ENCODE measurements at regions not wholly inside any gene's neighbourhood (a gene's known extent, or its start where the extent isn't known, plus 50 kb on each side); places are given as distances from the start of the nearest gene placed in this dataset.
"Not testable (repeated sequence)": the region's sequence is repeated elsewhere in the genome, so short reads cannot be mapped to it uniquely, and the experiment has no call there.

DNA sequence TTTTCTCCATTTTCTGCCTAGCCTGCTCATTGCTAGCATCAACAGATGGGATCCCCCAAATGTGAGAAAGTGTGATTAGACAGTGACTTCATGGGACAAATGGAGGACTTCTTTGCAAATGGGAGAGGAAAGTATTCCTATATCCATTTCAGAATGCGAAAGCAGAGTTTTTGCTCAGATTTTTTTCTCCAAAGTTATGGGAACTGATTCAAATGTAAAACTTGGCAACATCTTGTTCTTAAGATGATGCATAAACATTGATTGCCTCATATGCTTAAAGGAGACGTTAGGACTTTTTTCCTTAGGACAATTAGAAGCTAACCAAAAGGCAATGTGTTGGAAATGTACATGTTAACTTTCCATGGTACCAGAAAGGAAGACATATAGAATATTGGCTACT is 704.3 kb upstream of the ZNF608 start:
- no peak for DNase-seq (ENCODE audit: low read depth, low spot score)
- H3K4me3 ChIP-seq (ENCODE audit: low read depth, low read length): no peak overlapping the region
- CTCF ChIA-PET: no interaction called here
- TF ChIP-seq, protein P1, sequence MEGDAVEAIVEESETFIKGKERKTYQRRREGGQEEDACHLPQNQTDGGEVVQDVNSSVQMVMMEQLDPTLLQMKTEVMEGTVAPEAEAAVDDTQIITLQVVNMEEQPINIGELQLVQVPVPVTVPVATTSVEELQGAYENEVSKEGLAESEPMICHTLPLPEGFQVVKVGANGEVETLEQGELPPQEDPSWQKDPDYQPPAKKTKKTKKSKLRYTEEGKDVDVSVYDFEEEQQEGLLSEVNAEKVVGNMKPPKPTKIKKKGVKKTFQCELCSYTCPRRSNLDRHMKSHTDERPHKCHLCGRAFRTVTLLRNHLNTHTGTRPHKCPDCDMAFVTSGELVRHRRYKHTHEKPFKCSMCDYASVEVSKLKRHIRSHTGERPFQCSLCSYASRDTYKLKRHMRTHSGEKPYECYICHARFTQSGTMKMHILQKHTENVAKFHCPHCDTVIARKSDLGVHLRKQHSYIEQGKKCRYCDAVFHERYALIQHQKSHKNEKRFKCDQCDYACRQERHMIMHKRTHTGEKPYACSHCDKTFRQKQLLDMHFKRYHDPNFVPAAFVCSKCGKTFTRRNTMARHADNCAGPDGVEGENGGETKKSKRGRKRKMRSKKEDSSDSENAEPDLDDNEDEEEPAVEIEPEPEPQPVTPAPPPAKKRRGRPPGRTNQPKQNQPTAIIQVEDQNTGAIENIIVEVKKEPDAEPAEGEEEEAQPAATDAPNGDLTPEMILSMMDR (IDR thresholded peaks at IDR 0.05; ENCODE audit: insufficient read depth, low read length, missing control alignments): no peak
- POLR2A ChIA-PET: no interaction called here

DNA sequence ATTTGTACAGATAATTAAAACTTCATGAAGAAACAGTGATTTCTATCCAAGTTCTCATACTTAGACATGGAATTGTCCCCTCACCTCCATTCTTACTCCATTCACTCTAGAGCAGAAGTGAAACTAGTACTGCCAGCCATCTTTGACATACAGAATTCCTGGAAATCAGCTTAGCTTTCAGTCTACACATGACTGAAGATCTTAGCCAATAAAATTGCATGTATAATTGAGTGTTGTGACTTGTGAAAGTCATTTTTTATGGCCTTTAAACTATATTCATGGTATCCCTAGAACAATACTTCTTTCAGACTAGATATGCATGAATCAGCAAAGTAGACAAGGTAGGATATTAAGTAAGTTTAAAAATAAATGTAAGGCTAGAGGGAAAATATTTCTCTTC is 705.2 kb upstream of the ZNF608 start:
- ChIA-PET POLR2A (no interaction called here), CTCF (no interaction called here)
- TF ChIP-seq, protein P1 (IDR thresholded peaks at IDR 0.05; ENCODE audit: insufficient read depth, low read length, missing control alignments): no peak
- H3K4me3 ChIP-seq (ENCODE audit: low read depth, low read length): no peak overlapping the region
- no peak for DNase-seq (ENCODE audit: low read depth, low spot score)

DNA sequence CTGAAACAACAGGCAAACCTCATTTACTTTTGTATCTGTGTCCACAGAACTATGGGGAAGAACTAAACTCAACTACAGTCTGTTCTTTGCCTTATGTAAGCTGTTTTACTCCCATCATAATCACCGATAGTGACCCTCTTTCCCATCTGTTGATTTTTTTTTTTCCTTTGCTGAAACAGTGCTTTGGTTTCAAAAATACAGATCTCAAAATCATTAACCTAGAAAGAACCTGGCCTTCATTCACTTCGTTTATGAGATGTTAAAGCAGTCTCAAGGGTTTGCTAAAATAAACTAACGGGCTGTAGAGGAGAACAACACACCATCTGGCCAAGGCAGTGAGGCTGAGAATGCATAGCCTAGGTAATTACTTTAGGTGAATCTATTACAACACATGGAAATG is 706.6 kb upstream of the ZNF608 start:
- CTCF ChIA-PET: no interaction called here
- POLR2A ChIA-PET: no interaction called here
- H3K4me3 ChIP-seq (ENCODE audit: low read depth, low read length): no peak overlapping the region
- no peak for DNase-seq (ENCODE audit: low read depth, low spot score)
- TF ChIP-seq, protein P1 (IDR thresholded peaks at IDR 0.05; ENCODE audit: insufficient read depth, low read length, missing control alignments): no peak

DNA sequence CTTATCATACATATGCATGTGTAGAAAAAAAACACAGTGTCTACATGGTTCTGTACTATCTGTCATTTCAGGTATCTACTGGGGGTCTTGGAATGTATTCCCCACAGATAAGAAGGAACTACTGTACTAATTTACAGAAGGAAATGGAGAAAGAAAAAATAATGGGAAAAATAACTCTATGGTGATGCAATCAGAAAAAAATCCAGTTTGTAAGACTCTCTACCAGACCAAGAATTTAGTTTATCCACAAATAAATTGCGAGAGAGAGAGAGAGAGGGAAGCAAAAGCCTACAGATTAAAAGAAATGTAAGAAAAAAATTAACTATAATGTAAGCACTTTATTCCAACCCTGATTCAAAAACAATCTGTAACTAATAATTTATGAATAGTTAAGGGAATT is 708.6 kb upstream of the ZNF608 start:
- H3K4me3 ChIP-seq (ENCODE audit: low read depth, low read length): no peak overlapping the region
- POLR2A ChIA-PET: no interaction called here
- TF ChIP-seq, protein P1 (IDR thresholded peaks at IDR 0.05; ENCODE audit: insufficient read depth, low read length, missing control alignments): no peak
- CTCF ChIA-PET: no interaction called here
- DNase-seq (ENCODE audit: low read depth, low spot score): peak; percentile 12

DNA sequence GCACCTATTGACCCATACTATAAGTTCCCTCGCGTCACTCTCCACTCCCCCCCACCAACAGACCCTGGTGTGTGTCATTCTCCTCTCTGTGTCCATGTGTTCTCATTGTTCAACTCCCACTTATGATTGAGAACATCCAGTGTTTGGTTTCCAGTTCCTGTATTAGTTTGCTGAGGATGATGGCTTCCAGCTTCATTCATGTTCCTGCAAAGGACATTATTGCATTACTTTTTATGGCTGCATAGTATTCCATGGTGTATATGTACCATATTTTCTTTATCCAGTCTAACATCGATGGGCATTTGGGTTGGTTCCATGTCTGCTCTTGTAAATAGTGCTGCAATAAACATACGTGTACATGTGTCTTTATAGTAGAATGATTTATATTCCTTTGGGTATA is 709.6 kb upstream of the ZNF608 start:
- DNase-seq (ENCODE audit: low read depth, low spot score); CTCF ChIA-PET; POLR2A ChIA-PET; H3K4me3 ChIP-seq (ENCODE audit: low read depth, low read length): not testable (repeated sequence)

DNA sequence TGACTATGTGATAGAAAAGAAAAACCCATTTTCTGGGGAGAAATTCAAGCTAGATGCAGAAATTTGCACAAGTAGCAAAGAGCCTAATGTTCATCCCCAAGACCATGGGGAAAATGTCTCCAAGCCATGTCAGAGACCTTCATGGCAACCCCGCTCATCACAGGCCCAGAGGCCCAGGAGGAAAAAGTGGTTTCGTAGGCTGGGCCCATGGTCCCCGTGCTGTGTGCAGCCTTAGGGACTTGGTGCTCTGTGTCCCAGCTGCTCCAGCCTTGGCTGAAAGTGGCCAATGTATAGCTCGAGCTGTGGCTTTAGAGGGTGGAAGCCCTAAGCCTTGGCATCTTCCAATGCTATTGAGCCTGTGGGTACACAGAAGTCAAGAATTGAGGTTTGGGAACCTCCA is 711.2 kb upstream of the ZNF608 start:
- no peak for DNase-seq (ENCODE audit: low read depth, low spot score)
- POLR2A ChIA-PET: no interaction called here
- no peak overlapping the region for H3K4me3 ChIP-seq (ENCODE audit: low read depth, low read length)
- TF ChIP-seq, protein P1 (IDR thresholded peaks at IDR 0.05; ENCODE audit: insufficient read depth, low read length, missing control alignments): no peak
- CTCF ChIA-PET: no interaction called here

DNA sequence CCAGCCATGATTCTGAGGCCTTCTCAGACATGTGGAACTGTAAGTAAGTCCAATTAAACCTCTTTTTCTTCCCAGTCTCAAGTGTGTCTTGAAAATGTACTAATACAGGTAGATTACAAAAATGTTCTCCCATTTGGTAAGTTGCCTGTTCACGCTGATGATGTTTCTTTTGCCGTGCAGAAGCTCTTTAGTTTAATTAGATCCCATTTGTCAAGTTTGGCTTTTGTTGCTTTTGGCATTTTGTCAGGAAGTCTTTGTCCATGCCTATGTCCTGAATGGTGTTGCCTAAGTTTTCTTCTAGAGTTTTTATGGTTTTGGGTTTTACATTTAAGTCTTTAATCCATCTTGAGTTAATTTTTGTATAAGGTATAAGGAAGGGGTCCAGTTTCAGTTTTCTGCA is 712.5 kb upstream of the ZNF608 start:
- CTCF ChIA-PET; H3K4me3 ChIP-seq (ENCODE audit: low read depth, low read length); POLR2A ChIA-PET; DNase-seq (ENCODE audit: low read depth, low spot score): not testable (repeated sequence)

DNA sequence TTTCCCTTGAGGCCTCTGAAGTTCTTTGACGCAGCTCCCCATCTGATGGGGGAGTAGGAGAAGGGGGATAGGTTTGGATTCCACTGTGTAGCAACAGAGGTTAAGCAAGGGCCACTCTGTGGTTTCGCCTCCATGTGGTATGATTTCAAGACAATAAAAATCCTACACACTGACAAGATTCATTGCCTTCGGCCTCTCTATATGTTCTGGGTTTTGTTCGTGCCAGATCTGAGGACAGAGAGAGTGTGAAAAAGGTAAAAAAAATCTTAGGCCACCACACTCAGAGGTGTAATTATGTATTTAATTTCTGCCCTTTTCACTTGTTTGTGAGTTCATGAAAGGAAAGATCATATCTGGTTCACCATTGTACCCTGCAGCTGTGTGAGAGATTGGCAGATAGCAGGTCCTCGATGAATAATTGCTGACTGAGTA is 715.2 kb upstream of the ZNF608 start:
- TF ChIP-seq, protein P1 (IDR thresholded peaks at IDR 0.05; ENCODE audit: insufficient read depth, low read length, missing control alignments): no peak
- no peak overlapping the region for H3K4me3 ChIP-seq (ENCODE audit: low read depth, low read length)
- POLR2A ChIA-PET: no interaction called here
- CTCF ChIA-PET: no interaction called here
- DNase-seq (ENCODE audit: low read depth, low spot score): no peak
